Keratinocyte (primary cell): ENCODE measurements at regions not wholly inside any gene's neighbourhood (a gene's known extent, or its start where the extent isn't known, plus 50 kb on each side); places are given as distances from the start of the nearest gene placed in this dataset.

Experiments used
- CTCF ChIP-seq, 3 experiments: IDR thresholded peaks in 1 of 3; conservative IDR thresholded peaks in 1 of 3; optimal IDR thresholded peaks in 1 of 3; 2 replicates in 2 of 3; 3 replicates in 1 of 3; pipeline versions ENCODE3 to v1.5.1; 2011; ENCODE audit warnings: low read length in 3 of 3, mild to moderate bottlenecking in 3 of 3, moderate library complexity in 2 of 3, control low read depth in 1 of 3, inconsistent platforms in 1 of 3; ENCODE audit not compliant: insufficient read depth in 2 of 3; ENCODE audit errors: extremely low read depth in 1 of 3
- EZH2 ChIP-seq: IDR thresholded peaks from one replicate; pipeline ENCODE4 v1.6.1; 2012; ENCODE audit warnings: inconsistent platforms, mild to moderate bottlenecking, low read length, moderate library complexity

DNA sequence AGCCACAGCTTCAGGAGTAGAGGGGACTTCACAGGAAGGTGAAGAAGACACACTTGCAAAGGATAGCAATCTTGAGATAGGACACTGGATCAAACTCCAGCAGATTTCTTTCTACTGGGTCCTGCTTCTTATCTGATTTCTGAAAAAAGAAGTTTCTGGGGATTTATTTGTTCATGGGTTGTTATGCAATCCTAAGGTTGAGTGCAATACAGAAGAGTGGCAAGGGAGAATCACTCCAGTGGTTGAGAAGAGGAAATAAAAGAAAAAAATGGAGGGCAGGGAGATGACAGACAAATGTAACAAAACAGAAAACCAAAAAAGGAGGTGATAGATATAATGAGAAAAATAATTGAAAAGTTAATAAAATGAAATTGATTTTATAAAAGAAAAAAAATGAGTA, 858.3 kb downstream of the TUSC7 start:
- TF ChIP-seq CTCF (optimal IDR thresholded peaks at IDR 0.05 in 1 of 3, IDR thresholded peaks at IDR 0.05 in 1 of 3, conservative IDR thresholded peaks at IDR 0.05 in 1 of 3; ENCODE audit: extremely low read depth in 1 of 3, insufficient read depth in 2 of 3, low read length in 3 of 3) = no peak
- no peak for TF ChIP-seq EZH2
